NCI-H2029 (cell line): ENCODE measurements at regions not wholly inside any gene's neighbourhood (a gene's known extent, or its start where the extent isn't known, plus 50 kb on each side); places are given as distances from the start of the nearest gene placed in this dataset.

Source experiments
- DNase-seq: peaks from one replicate; lab custom pipeline; 2025; lab: John Stamatoyannopoulos, UW

- no peak for DNase-seq
These were observed 123.7 kb upstream of the CPEB4 start for GRCh38 chr5:173764332-173765028.

GRCh38 chr5:173765029-173765644 is 123.0 kb upstream of the CPEB4 start:
- DNase-seq = no peak

DNA sequence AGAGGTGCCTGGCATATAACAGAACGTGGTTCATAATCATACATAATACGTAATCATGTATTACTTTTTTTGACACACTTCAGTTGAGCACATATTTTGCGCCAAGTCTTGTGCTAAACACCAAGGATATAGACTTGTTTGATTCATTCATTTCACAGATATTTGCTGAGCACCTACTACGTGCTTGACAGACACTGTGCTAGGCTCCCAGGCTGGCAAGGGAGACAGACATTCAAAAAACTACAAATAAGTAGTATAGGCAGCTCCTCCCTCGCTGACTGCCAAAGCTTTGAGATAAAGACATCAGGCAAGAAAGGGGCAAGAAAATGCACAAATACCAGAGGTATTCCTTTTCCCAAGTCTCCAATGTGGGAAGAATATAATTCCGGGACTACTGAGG is 122.5 kb upstream of the CPEB4 start:
- DNase-seq = no peak

DNA sequence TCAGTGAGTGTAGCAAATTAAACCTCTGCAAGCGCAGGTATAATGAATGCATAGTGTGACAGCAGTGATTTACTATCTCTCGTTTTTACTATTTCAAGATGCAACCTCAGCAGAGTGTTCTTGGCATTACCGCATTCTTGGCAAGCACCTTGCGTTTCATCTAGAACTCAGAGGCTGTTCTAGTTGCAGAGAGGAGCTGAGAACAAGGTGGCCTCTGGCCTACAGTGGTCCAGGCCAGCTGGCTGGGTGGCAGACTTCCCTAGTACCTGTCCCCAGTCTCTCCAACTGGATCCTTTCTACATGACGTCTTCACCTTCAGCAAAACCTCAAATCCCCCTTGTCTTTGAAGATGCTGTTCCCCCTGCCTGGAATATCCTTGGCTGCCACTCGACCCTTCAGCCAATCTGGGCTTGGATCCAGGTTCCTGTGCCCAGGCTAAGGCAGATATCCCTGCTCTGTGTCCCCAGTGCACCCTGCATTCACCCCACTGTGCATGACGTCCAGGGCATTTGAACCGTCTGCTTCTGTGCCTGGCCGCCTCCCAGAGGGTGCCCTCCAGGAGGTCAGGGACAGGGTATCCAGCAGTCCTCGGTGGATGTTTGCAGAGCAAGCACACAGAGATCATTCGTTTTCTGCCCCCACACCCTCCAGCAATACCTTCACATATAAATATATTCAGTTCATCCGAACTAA is 120.4 kb upstream of the CPEB4 start:
- no peak for DNase-seq

DNA sequence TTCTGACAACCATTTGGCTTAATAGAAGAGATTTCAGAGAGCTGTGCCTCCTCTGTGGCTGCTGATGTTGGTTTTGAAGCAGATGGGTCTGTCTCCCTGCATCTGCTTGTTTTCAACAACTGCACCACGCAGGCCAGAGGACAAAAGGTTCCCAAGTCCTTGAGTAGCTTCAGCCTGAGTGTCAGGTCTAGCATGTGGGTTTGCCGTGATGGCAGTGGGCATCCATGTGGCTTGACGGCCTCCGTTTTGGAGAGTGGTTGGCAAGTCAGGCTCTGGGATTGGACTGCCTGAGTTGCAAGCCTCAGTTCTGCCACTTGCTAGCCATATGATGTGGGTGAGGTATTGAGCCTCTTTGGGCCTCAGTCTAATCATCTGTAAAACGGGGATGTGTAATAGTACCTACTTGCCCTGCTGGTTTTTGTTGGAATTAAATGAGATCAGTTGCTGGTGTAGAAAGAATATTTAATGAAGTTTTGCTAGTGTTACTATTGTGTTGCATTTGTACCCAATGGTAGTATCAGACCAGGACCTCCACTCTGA is 119.8 kb upstream of the CPEB4 start:
- no peak for DNase-seq

GRCh38 chr5:173768891-173769290 is 119.3 kb upstream of the CPEB4 start:
- no peak for DNase-seq

- no peak for DNase-seq
These were observed 117.5 kb upstream of the CPEB4 start for GRCh38 chr5:173770637-173771036.

GRCh38 chr5:173771121-173771724 is 116.9 kb upstream of the CPEB4 start:
- no peak for DNase-seq

- DNase-seq = no peak
These were observed 116.3 kb upstream of the CPEB4 start for GRCh38 chr5:173771725-173772383.

DNA sequence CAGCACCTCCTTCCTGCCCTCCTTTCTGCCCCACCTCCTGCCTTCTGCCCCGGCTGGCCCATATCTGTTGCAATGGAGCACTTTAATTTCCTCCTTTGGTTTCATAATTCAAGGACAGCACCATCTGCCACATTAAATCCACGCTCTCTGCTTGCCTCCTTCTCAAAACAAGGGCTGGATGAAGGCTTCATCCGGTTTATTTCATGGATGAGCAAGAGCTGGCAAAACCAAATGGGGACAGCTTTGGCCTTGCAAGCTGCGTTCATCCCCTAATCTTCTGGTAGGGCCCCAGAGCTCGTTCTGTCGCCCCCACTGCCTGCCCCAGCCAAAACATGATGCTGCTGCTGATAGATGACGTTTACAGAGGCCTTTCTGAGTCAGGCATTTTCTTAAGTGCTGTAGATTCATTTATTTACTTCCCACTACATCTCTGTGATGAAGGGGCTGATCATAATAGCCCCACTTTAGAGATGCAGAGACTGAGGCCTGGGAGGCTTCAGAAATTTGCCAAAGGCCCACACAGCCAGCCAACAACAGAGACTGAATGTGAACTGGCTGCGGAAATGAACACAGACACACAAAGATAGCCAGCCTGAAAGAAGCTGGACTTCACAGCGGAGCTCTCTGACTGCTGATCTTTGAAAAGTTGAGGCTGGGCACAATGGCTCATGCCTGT is 115.6 kb upstream of the CPEB4 start:
- DNase-seq = no peak

- no peak for DNase-seq
These were observed 113.8 kb upstream of the CPEB4 start for GRCh38 chr5:173774271-173774761.

DNA sequence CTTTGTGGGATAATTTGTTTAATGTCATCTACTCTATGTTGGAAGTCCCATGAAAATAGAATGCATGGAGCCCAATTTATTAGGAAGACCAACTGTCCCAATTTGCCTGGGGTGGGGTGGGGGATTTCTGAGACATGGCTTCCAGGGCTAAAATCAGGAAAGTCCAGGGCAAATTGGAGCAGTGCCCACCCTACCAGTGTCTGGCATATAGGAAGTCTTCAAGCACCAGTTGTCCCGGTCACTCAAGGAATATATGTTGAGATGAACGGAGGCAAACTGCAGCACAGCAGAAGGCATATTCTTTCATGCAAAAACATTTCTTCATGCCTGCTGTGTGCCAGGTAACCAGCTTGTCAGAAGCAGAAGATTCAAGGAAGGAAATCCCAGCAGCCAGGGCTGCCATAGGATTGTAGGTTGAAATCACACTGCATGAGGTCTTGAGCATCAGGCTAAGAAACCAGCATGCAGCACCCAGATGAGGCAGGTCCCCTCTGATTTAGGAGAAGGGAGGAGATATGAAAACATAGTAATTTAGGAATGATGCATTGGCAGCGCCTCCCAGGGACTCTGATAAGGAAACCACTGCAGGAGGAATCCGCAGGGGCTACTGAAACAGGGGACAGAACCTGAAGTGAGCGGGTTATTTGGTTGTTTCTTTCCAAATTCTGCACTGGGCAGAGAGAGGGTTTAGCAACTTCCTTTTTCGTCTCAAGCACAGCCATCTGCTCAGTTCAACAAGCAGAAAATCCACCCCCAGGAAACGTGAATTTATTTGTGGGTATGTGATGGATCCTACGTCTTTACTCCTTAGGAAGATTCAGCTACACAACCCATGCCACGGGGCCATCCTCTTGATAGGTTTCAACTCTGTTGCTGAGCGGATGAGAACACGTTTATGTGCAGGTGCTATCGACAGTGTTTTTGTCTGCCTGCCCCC is 112.6 kb upstream of the CPEB4 start:
- DNase-seq = no peak

DNA sequence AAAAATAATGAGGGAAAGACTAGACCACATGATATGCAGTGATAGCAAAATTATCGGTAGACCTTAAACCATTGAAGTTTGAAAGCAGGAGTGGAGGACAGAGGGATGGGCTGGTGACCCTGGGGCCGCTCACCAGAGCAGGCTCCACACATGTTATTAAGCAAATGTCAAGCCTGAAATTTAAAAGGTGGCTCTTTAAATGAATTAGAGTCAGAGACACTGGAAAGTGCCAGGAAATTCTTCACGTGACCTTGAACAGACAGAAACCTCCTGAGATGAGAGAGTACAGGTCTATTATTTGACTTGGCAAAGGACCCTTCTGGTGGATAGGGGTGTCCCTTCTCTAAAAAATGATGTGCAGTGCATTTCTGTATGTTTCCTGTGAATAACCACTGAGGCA is 111.0 kb upstream of the CPEB4 start:
- DNase-seq = no peak

GRCh38 chr5:173777674-173778073 is 110.5 kb upstream of the CPEB4 start:
- no peak for DNase-seq

GRCh38 chr5:173778152-173778782 is 109.9 kb upstream of the CPEB4 start:
- DNase-seq = no peak

DNA sequence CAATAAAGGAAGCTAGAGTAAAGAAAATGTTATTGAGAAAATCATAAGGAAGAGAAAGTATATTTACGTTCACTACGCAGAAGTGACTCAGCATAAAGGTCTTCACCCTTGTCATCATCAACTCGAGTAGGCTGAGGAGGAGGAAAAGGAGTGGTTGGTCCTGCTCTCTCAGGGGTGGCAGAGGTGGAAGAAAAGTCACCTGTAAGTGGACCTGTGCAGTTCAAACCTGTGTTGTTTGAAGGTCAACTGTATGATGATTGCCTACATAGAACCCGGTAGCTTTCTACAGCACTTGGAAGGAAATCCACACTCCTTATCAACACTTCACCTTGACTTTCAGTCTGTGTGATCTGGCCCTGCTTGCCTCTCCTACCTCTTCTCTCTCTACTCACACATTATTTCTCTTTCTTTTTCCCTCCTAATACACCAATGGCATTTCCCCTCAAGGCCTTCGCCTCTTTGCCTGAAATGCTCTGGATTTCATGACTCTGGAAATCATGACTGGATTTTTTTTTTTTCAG is 109.3 kb upstream of the CPEB4 start:
- DNase-seq = no peak

GRCh38 chr5:173780235-173781234 is 107.6 kb upstream of the CPEB4 start:
- no peak for DNase-seq

DNA sequence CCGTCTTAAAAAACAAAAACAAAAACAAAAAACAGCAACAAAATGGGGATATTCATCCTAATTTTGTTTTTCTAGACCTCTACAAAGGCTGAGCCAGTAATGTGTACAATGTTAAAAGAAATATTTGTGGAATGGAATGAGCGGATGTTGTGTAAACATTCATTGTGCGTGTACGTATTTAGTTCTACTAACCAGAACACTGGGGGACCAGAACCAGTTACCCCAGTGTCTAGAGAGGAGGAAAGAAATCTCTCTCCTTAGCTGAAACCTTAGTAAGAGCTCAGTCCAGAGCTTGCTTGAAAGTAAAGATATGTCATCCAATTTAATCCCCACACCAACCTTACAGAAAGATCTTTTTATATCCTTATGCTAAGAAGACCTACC is 106.7 kb upstream of the CPEB4 start:
- no peak for DNase-seq
